ENCODE measurements at regions not wholly inside any gene's neighbourhood (a gene's known extent, or its start where the extent isn't known, plus 50 kb on each side); places are given as distances from the start of the nearest gene placed in this dataset.

GRCh38 chrX:40154250-40154852 is 56.6 kb upstream of the BCOR start:
- no peak for DNase-seq
- TF ChIP-seq CTCF (IDR thresholded peaks at IDR 0.05; ENCODE audit: low read depth, low read length, missing control alignments): no peak
- H3K4me3 ChIP-seq (ENCODE audit: low read depth, low read length): peak overlapping the region; percentile 46
- in situ Hi-C loops (cut with HindIII; ENCODE audit: low pct_ligation_motif_present, low sequenced_read_pairs): no loop called here
- H3K27ac ChIP-seq: no peak overlapping the region
- no peaks in the 10 kb centered on the region for H3K36me3 ChIP-seq (replicated peaks)
- no peaks in the 10 kb centered on the region for H3K27me3 ChIP-seq (replicated peaks)

GRCh38 chrX:40153345-40154249 is 55.8 kb upstream of the BCOR start:
- Histone ChIP-seq H3K36me3 (replicated peaks) (no peaks in the 10 kb centered on the region), H3K27ac (peak overlapping the region; percentile 47), H3K27me3 (replicated peaks) (no peaks in the 10 kb centered on the region), H3K4me3 (ENCODE audit: low read depth, low read length) (peak overlapping the region; percentile 46)
- no peak for TF ChIP-seq CTCF (IDR thresholded peaks at IDR 0.05; ENCODE audit: low read depth, low read length, missing control alignments)
- in situ Hi-C loops (cut with HindIII; ENCODE audit: low pct_ligation_motif_present, low sequenced_read_pairs): no loop called here
- DNase-seq: no peak

GRCh38 chrX:40152741-40153344 is 55.1 kb upstream of the BCOR start:
- Histone ChIP-seq H3K27ac (no peak overlapping the region), H3K4me3 (ENCODE audit: low read depth, low read length) (peak overlapping the region; percentile 40), H3K36me3 (replicated peaks) (no peaks in the 10 kb centered on the region), H3K27me3 (replicated peaks) (no peaks in the 10 kb centered on the region)
- in situ Hi-C loops (cut with HindIII; ENCODE audit: low pct_ligation_motif_present, low sequenced_read_pairs): no loop called here
- TF ChIP-seq CTCF (IDR thresholded peaks at IDR 0.05; ENCODE audit: low read depth, low read length, missing control alignments): no peak
- no peak for DNase-seq

- Histone ChIP-seq H3K27me3 (replicated peaks) (no peaks in the 10 kb centered on the region), H3K4me3 (ENCODE audit: low read depth, low read length) (peak overlapping the region; percentile 40)
- in situ Hi-C loops (cut with HindIII; ENCODE audit: low pct_ligation_motif_present, low sequenced_read_pairs): no loop called here
These were observed 54.5 kb upstream of the BCOR start for GRCh38 chrX:40152173-40152711.

More at GRCh38 chrX:40152173-40152711, 54.5 kb upstream of the BCOR start:
- no peaks in the 10 kb centered on the region for H3K36me3 ChIP-seq (replicated peaks)
- H3K27ac ChIP-seq: no peak overlapping the region
- no peak for DNase-seq
- no peak for TF ChIP-seq CTCF (IDR thresholded peaks at IDR 0.05; ENCODE audit: low read depth, low read length, missing control alignments)

Data from brain microvascular endothelial cell (primary cell).